SU-DHL-6 (cell line): ENCODE measurements at regions not wholly inside any gene's neighbourhood (a gene's known extent, or its start where the extent isn't known, plus 50 kb on each side); places are given as distances from the start of the nearest gene placed in this dataset.

Experiments used
- H2AFZ ChIP-seq: fragments of 200-600 bp; sonication (generic); 2 replicates; pipeline ENCODE4 v1.6.1; 2014; ENCODE audit warnings: low read depth, mild to moderate bottlenecking, moderate library complexity, mixed read lengths, antibody characterized with exemption, low read length; ENCODE audit not compliant: severe bottlenecking
- H3F3A ChIP-seq: fragments of 200-600 bp; shearing (Covaris generic); 2 replicates; pipeline ENCODE4 v1.6.0; 2016; ENCODE audit warnings: antibody characterized with exemption, mild to moderate bottlenecking; ENCODE audit not compliant: insufficient read depth
- H3K27ac ChIP-seq: fragments of 200-600 bp; sonication (generic); 2 replicates; pipeline ENCODE4 v1.5.1; 2016; ENCODE audit warnings: low read depth, mild to moderate bottlenecking, low read length, moderate library complexity, mixed read lengths
- H3K27me3 ChIP-seq: fragments of 200-600 bp; sonication (generic), shearing (Covaris generic); 2 replicates; pipeline ENCODE4 v1.6.0; 2014; ENCODE audit warnings: mild to moderate bottlenecking, low read length
- H3K36me3 ChIP-seq: fragments of 200-600 bp; sonication (generic); 2 replicates; pipeline ENCODE4 v1.6.1; 2014; ENCODE audit warnings: mild to moderate bottlenecking, low read length, mixed read lengths
- H3K4me2 ChIP-seq: fragments of 300-600, 200-600 bp; shearing (Covaris generic), sonication (generic); 2 replicates; pipeline ENCODE4 v1.6.0; 2014; ENCODE audit warnings: low read length, low read depth, mild to moderate bottlenecking; ENCODE audit not compliant: poor library complexity, severe bottlenecking
- H3K4me3 ChIP-seq: fragments of 200-600 bp; sonication (generic); 2 replicates; pipeline ENCODE4 v1.5.1; 2014; ENCODE audit warnings: antibody characterized with exemption, low read length, mild to moderate bottlenecking, mixed read lengths; ENCODE audit not compliant: insufficient read depth, poor library complexity, severe bottlenecking
- H3K79me2 ChIP-seq: fragments of 200-600 bp; sonication (generic); 2 replicates; pipeline ENCODE4 v1.6.1; 2014; ENCODE audit warnings: mild to moderate bottlenecking, low read length, moderate library complexity; ENCODE audit not compliant: insufficient read depth
- H3K9ac ChIP-seq: fragments of 200-600 bp; sonication (generic); 2 replicates; pipeline ENCODE4 v1.7.0; 2014; ENCODE audit warnings: mild to moderate bottlenecking, low read length
- H3K9me2 ChIP-seq: fragments of 200-600 bp; sonication (generic); replicated peaks from 2 replicates; pipeline ENCODE4 v1.6.1; 2014; ENCODE audit warnings: low read length; ENCODE audit not compliant: insufficient read depth
- H3K9me3 ChIP-seq: fragments of 200-600 bp; sonication (generic); 2 replicates; pipeline ENCODE4 v1.6.1; 2014; ENCODE audit warnings: low read length, mixed read lengths; ENCODE audit not compliant: insufficient read depth
- H4K20me1 ChIP-seq: fragments of 200-600 bp; sonication (generic); 2 replicates; pipeline ENCODE4 v1.6.1; 2014; ENCODE audit warnings: low read depth, mild to moderate bottlenecking, antibody characterized with exemption, low read length, moderate library complexity, mixed read lengths
- CTCF ChIP-seq: fragments of 200-600 bp; sonication (generic); IDR thresholded peaks from one replicate; pipeline ENCODE4 v1.5.1; 2017; ENCODE audit warnings: antibody characterized with exemption, mild to moderate bottlenecking, low read length, moderate library complexity; ENCODE audit not compliant: insufficient read depth, poor library complexity, severe bottlenecking
- EZH2phosphoT487 ChIP-seq: fragments of 200-600 bp; sonication (generic), shearing (Covaris generic); conservative IDR thresholded peaks from 2 replicates; pipeline ENCODE4 v1.6.1; 2018; ENCODE audit warnings: mild to moderate bottlenecking, antibody characterized with exemption, low read length, moderate library complexity, mixed read lengths

DNA sequence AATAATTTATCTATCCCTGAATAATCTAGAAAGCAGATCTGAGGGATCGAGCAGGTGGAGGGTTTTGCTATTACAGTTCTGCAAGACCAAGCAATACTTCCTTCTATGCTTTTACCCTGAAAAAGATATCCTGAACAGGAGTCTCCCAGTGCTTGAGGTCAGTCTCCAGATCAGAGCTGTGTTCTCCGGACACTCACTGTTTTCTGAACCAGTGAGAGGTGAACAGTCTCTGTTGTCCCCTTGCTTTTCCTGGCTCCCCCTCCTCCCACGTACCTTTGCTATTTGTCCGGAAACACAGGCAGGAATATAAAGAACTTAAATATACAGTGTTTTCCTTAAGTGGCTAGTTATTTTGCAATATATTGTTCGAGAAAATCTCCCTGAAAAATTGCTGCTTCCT is 116.6 kb downstream of the ATXN3L start:
- H3K4me3 ChIP-seq = no peak overlapping the region
- no peaks in the 10 kb centered on the region for H4K20me1 ChIP-seq
- no peaks in the 10 kb centered on the region for H3K79me2 ChIP-seq
- H2AFZ ChIP-seq = no peak overlapping the region
- H3K9ac ChIP-seq = no peak overlapping the region
- H3K27me3 ChIP-seq = no peaks in the 10 kb centered on the region
- H3K36me3 ChIP-seq = no peaks in the 10 kb centered on the region
- no peaks in the 10 kb centered on the region for H3F3A ChIP-seq
- H3K4me2 ChIP-seq = no peak overlapping the region
- no peaks in the 10 kb centered on the region for H3K9me3 ChIP-seq
- H3K9me2 ChIP-seq = no peaks in the 10 kb centered on the region
- H3K27ac ChIP-seq = no peak overlapping the region
- TF ChIP-seq EZH2phosphoT487 (no peak), CTCF (no peak)

GRCh38 chrX:13201605-13202219 is 118.1 kb downstream of the ATXN3L start:
- Histone ChIP-seq H2AFZ (no peak overlapping the region), H3K27ac (no peak overlapping the region), H3K79me2 (no peaks in the 10 kb centered on the region), H3F3A (no peaks in the 10 kb centered on the region), H3K27me3 (no peaks in the 10 kb centered on the region), H3K9me3 (no peaks in the 10 kb centered on the region), H3K4me3 (no peak overlapping the region), H3K9me2 (no peaks in the 10 kb centered on the region), H3K9ac (no peak overlapping the region), H3K36me3 (no peaks in the 10 kb centered on the region), H3K4me2 (no peak overlapping the region), H4K20me1 (no peaks in the 10 kb centered on the region)
- no peak for TF ChIP-seq EZH2phosphoT487
- no peak for TF ChIP-seq CTCF

DNA sequence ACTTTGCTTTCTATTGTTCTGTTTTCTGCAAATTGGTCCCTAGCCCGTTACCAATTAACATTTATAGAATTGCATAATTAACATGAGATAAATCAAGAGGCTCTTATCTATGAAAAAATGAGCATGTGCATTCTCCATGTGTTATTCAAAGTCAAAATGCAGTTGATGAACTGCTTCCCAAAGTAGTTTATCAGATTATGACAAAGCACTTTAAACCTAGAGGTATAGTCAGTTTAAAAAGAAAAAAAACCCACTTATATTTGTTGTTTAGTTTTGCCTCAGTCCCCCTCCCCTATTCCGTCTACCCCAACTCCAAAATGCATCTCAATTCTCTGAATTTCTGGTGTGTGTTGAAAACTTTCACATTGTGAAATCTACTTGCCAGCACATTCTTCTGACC is 119.5 kb downstream of the ATXN3L start:
- no peaks in the 10 kb centered on the region for H3F3A ChIP-seq
- H3K9me2 ChIP-seq = no peaks in the 10 kb centered on the region
- no peaks in the 10 kb centered on the region for H4K20me1 ChIP-seq
- no peak overlapping the region for H2AFZ ChIP-seq
- no peak overlapping the region for H3K4me3 ChIP-seq
- no peaks in the 10 kb centered on the region for H3K9me3 ChIP-seq
- no peaks in the 10 kb centered on the region for H3K79me2 ChIP-seq
- no peaks in the 10 kb centered on the region for H3K36me3 ChIP-seq
- H3K27ac ChIP-seq = no peak overlapping the region
- H3K4me2 ChIP-seq = no peak overlapping the region
- no peaks in the 10 kb centered on the region for H3K27me3 ChIP-seq
- H3K9ac ChIP-seq = no peak overlapping the region
- no peak for TF ChIP-seq EZH2phosphoT487
- TF ChIP-seq CTCF = no peak
